LNCaP clone FGC (cell line): ENCODE measurements at regions not wholly inside any gene's neighbourhood (a gene's known extent, or its start where the extent isn't known, plus 50 kb on each side); places are given as distances from the start of the nearest gene placed in this dataset.

Experiments
- DNase-seq: peaks from one replicate; pipeline ENCODE4 v3.0.0-alpha.2; 2011; ENCODE audit warnings: low read depth
- H3K4me3 ChIP-seq: 2 replicates; pipeline ENCODE4 v1.5.1; 2011; ENCODE audit warnings: mild to moderate bottlenecking, low read depth, low read length, control low read depth
- CTCF ChIP-seq: IDR thresholded peaks from 2 replicates; pipeline ENCODE4 v1.5.1; 2012; ENCODE audit warnings: mild to moderate bottlenecking; ENCODE audit not compliant: control insufficient read depth, insufficient read depth; ENCODE audit errors: extremely low read depth

DNA sequence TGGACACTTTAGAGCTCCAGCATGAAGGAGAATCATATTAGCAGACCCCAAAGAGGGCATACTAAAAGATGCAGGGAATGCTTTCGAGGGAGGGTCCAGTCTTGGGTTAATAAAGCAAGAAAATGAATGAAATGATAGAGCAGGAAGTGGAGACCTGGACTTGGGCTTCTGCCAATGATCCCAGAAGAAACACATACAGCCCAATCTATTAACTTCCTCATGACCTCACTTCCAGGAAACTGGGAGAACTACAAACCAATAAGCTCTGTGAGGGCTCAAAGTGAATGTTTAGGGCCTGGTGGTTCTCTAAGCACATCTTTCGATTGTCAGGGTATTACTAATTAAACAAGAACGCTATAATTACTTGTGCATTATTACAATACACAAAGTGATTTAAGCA, 53.6 kb upstream of the SSX2IP start:
- no peak for DNase-seq
- H3K4me3 ChIP-seq, result no peak overlapping the region
- no peak for TF ChIP-seq CTCF

GRCh38 chr1:84742653-84743052, 52.4 kb upstream of the SSX2IP start:
- no peak for TF ChIP-seq CTCF
- DNase-seq, result no peak

GRCh38 chr1:84740050-84740714, 49.9 kb upstream of the SSX2IP start:
- no peak overlapping the region for H3K4me3 ChIP-seq
- DNase-seq, result no peak
- no peak for TF ChIP-seq CTCF

More at GRCh38 chr1:84742653-84743052, 52.4 kb upstream of the SSX2IP start:
- H3K4me3 ChIP-seq, result no peak overlapping the region
